ENCODE measurements at regions not wholly inside any gene's neighbourhood (a gene's known extent, or its start where the extent isn't known, plus 50 kb on each side); places are given as distances from the start of the nearest gene placed in this dataset.

- no peak for TF ChIP-seq CTCF (conservative IDR thresholded peaks at IDR 0.05)
- H3K27ac Mint-ChIP-seq (ENCODE audit: unreplicated experiment): no peak overlapping the region
- no peaks in the 10 kb centered on the region for H3K9me3 Mint-ChIP-seq
- no peak for DNase-seq (ENCODE audit: low read depth, low spot score)
- no peaks in the 10 kb centered on the region for H3K36me3 Mint-ChIP-seq (ENCODE audit: low read depth)
- no peaks in the 10 kb centered on the region for H3K4me1 Mint-ChIP-seq
- no peaks in the 10 kb centered on the region for H3K27me3 Mint-ChIP-seq (ENCODE audit: low read depth)
- no peak overlapping the region for H3K4me3 Mint-ChIP-seq
These were observed 178.0 kb upstream of the EMCN start for GRCh38 chr4:100695871-100696270.

- Mint-ChIP-seq H3K36me3 (ENCODE audit: low read depth) (no peaks in the 10 kb centered on the region), H3K4me1 (no peaks in the 10 kb centered on the region), H3K9me3 (no peaks in the 10 kb centered on the region), H3K4me3 (no peak overlapping the region), H3K27ac (ENCODE audit: unreplicated experiment) (no peak overlapping the region), H3K27me3 (ENCODE audit: low read depth) (no peaks in the 10 kb centered on the region)
- no peak for TF ChIP-seq CTCF (conservative IDR thresholded peaks at IDR 0.05)
- no peak for DNase-seq (ENCODE audit: low read depth, low spot score)
These were observed 177.3 kb upstream of the EMCN start for GRCh38 chr4:100695039-100695654.

- no peak for DNase-seq (ENCODE audit: low read depth, low spot score)
- no peak overlapping the region for H3K4me3 Mint-ChIP-seq
- no peaks in the 10 kb centered on the region for H3K36me3 Mint-ChIP-seq (ENCODE audit: low read depth)
- no peak for TF ChIP-seq CTCF (conservative IDR thresholded peaks at IDR 0.05)
- no peak overlapping the region for H3K27ac Mint-ChIP-seq (ENCODE audit: unreplicated experiment)
- H3K9me3 Mint-ChIP-seq: no peaks in the 10 kb centered on the region
- H3K4me1 Mint-ChIP-seq: no peaks in the 10 kb centered on the region
- no peaks in the 10 kb centered on the region for H3K27me3 Mint-ChIP-seq (ENCODE audit: low read depth)
These were observed 176.6 kb upstream of the EMCN start for GRCh38 chr4:100694467-100694866.

GRCh38 chr4:100690812-100691211 is 173.0 kb upstream of the EMCN start:
- Mint-ChIP-seq H3K9me3 (peaks cover 3% of the 10 kb centered on the region), H3K27me3 (ENCODE audit: low read depth) (no peaks in the 10 kb centered on the region), H3K36me3 (ENCODE audit: low read depth) (no peaks in the 10 kb centered on the region), H3K4me3 (no peak overlapping the region), H3K27ac (ENCODE audit: unreplicated experiment) (no peak overlapping the region), H3K4me1 (no peaks in the 10 kb centered on the region)
- TF ChIP-seq CTCF (conservative IDR thresholded peaks at IDR 0.05): no peak
- DNase-seq (ENCODE audit: low read depth, low spot score): no peak

- H3K36me3 Mint-ChIP-seq (ENCODE audit: low read depth): no peaks in the 10 kb centered on the region
- H3K27ac Mint-ChIP-seq (ENCODE audit: unreplicated experiment): no peak overlapping the region
- no peak overlapping the region for H3K4me3 Mint-ChIP-seq
- no peak for TF ChIP-seq CTCF (conservative IDR thresholded peaks at IDR 0.05)
- H3K4me1 Mint-ChIP-seq: no peaks in the 10 kb centered on the region
- H3K27me3 Mint-ChIP-seq (ENCODE audit: low read depth): no peaks in the 10 kb centered on the region
- no peak for DNase-seq (ENCODE audit: low read depth, low spot score)
- peaks cover 10% of the 10 kb centered on the region for H3K9me3 Mint-ChIP-seq
These were observed 170.5 kb upstream of the EMCN start for GRCh38 chr4:100688368-100688767.
